AML-193 (cell line): ENCODE measurements at regions not wholly inside any gene's neighbourhood (a gene's known extent, or its start where the extent isn't known, plus 50 kb on each side); places are given as distances from the start of the nearest gene placed in this dataset.
"Not testable (repeated sequence)": the region's sequence is repeated elsewhere in the genome, so short reads cannot be mapped to it uniquely, and the experiment has no call there.

Experiments
- DNase-seq, 2 experiments: peaks; one replicate each; lab custom pipeline; 2025; lab: John Stamatoyannopoulos, UW

DNA sequence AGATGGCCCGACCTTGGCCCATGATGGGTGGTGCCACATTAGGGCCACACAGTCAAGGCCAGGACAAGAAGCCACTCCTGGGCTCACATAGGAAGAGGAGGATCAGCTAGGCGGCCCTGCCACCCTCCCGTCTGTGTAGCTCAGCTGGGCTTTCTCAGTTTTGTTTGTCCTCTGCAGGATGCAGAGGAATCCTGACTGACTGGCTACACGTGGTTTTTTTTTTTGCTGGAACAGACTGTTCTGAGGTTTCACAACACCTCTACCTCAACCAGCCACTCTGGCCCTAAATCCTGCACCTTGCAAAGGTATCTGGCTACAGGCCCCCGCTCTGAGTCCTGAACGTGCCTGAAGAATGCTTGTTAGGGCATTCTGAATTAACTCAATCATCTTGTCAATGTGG, 88.3 kb upstream of the MSX2 start:
- no peak for DNase-seq

- no peak for DNase-seq
These were observed 81.5 kb upstream of the MSX2 start for GRCh38 chr5:174642816-174643405.

DNA sequence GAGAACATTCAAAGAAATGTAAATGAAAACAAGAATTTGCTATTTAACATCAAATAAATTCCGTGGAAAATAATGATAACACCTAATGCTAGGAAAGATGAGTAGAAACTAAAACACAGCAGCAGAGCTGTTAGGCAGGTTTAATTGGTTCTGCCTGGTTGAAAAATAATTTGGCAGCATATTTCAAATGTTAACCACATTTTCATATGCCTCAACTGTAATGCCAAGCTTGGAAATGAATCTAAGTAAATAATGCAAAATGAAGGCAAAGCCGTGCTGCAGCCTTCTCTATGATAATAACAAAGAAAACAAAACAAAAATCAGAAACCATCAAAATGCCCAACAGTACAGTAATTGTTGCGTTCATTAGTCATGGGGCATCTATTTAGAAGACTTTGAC, 79.9 kb upstream of the MSX2 start:
- DNase-seq = no peak

DNA sequence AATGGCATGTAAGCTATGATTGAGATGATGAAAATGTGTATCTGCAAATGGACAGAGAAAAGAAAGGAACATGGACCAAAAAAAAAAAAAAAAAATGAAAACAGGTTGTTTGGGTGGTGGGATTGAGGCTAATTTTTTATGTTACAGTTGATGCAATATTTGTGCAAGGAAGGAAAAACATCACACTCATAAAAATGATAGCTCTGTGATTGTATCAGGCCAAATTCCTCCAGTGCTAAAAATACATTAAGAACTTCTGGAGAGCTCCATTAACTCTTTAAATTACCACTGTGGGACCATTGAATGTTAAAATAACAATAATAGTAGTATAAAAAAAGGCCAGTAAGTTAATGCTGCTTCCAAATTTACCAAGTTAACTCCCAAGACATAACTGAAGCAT, 79.5 kb upstream of the MSX2 start:
- DNase-seq = no peak

DNA sequence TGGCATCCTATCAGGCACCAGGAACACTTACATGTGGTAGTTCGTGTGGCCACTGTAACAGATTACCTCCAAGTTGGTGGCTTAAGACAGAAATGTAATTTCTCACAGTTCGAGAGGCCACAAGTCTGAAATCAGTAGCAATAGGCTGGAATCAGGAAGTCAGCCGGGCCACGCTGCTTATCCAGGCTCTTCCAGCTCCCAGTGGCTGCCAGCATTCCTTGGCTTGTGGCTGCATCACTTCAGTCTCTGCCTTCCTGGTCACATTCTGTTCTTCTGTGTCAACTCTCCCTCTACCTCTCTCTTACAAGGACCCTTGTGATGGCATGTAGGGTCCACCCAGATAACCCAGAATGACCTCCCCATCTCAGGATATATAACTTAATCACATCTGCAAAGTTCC, 78.7 kb upstream of the MSX2 start:
- no peak for DNase-seq

DNA sequence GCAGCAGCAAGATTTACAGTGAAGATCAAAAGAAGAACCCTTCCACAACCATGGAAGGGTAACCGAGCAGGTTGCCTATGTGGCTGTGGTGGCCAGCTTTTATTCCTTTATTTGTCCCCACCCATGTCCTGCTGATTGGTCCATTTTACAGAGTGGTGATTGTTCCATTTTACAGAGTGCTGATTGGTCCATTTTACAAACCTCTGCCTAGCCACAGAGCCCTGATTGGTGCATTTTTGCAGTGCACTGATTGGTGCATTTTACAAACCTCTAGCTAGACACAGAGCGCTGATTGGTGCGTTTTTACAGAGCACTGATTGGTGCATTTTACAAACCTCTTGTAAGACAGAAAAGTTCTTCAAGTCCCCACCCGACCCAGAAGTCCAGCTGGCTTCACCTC, 75.8 kb upstream of the MSX2 start:
- DNase-seq = not testable (repeated sequence)

DNA sequence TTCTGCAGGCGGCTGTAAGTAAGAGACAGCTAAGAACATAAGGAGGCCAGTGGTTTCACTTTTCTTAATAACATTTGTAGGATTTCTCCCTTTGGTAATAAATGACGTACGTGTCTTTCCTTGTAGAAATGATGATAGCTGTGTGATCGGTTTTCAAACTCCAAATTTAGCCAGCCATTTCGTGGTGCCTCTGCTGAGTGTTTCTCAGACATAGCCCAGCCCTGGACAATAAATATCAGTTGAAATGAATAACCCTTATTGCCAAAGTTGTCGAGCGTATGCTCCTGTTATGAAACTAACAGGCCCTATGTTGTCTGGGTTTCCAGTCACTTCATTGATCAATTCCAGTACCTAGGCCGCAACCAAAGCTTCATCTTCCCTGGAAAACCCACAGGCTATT, 75.0 kb upstream of the MSX2 start:
- no peak for DNase-seq

GRCh38 chr5:174654442-174654841, 69.9 kb upstream of the MSX2 start:
- DNase-seq = no peak

- DNase-seq = no peak
These were observed 69.0 kb upstream of the MSX2 start for GRCh38 chr5:174655351-174655750.

- no peak for DNase-seq
These were observed 60.1 kb upstream of the MSX2 start for GRCh38 chr5:174664180-174664850.

DNA sequence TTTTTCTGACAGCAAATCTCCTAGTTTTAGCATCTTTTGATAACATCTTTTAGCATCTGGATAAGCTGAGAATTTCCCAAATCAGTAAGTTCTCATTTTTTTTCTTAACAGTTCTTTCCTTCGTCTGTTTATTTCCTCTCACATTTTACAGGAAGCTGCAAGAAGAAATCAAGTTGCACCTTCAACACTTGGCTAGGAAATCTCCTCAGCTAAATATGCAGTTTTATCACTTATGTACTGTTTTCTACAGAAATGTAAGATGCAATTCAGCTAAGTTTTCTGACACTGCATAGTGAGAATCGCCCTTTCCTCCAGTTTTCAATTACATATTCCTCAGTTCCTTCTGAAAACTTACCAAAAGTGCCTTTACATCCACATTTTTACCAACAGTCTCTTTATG, 59.0 kb upstream of the MSX2 start:
- DNase-seq = no peak

DNA sequence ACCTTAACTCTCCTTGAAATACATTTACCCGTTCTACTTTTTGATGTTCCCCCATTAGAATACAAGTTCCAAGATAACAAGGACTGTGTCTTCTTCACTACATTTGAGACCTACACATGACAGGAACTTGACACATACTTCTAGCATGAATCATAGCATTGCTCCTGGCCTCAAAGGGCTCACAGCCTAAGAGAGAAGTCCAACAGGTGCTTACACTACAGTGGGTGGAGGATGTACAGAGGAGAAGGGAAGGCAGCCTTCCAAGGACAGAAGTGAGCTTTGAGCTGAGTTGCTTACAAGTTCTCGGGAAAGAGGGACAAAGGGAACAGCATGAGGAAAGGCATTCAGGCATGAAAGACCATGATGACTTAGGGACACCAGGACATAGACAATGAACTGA, 56.9 kb upstream of the MSX2 start:
- DNase-seq = no peak

- no peak for DNase-seq
These were observed 56.0 kb upstream of the MSX2 start for GRCh38 chr5:174668349-174668748.
